ENCODE measurements at regions not wholly inside any gene's neighbourhood (a gene's known extent, or its start where the extent isn't known, plus 50 kb on each side); places are given as distances from the start of the nearest gene placed in this dataset.
A peak's percentile ranks its signal among the peaks of the same experiment; 100 is the strongest.

DNA sequence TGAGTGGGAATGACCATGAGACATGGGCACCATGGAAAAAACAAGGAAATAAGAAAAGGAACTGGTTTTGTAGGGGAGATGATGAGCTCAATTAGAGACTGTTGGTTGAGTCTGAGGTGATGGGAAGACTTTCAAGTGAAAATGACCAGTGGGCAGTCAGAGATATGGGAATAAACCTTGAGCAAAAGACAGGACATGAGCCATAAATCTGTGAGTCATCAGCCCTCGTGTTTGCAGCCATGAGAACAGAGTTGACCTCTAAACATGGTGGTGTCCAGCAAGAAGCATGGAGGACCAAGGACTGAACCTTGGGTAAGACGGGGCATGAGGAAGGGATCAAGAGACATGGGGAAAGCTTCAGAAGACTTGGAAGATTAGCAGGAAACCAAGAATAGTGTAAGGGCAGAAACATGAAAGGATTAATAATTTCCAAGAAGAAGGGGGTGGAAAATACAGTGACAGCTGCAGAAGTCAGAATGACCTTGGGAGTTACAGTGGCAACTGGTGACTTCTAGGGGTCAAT, 280.6 kb upstream of the PRDM1 start:
- TF ChIP-seq EZH2 (IDR thresholded peaks at IDR 0.05; ENCODE audit: borderline replicate concordance, low read depth, low read length, severe bottlenecking), result no peak
- TF ChIP-seq, protein P1, sequence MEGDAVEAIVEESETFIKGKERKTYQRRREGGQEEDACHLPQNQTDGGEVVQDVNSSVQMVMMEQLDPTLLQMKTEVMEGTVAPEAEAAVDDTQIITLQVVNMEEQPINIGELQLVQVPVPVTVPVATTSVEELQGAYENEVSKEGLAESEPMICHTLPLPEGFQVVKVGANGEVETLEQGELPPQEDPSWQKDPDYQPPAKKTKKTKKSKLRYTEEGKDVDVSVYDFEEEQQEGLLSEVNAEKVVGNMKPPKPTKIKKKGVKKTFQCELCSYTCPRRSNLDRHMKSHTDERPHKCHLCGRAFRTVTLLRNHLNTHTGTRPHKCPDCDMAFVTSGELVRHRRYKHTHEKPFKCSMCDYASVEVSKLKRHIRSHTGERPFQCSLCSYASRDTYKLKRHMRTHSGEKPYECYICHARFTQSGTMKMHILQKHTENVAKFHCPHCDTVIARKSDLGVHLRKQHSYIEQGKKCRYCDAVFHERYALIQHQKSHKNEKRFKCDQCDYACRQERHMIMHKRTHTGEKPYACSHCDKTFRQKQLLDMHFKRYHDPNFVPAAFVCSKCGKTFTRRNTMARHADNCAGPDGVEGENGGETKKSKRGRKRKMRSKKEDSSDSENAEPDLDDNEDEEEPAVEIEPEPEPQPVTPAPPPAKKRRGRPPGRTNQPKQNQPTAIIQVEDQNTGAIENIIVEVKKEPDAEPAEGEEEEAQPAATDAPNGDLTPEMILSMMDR (IDR thresholded peaks at IDR 0.05; ENCODE audit: extremely low read depth in 1 of 2, insufficient read depth in 1 of 2, low read depth in 1 of 2, low read length in 2 of 2), result no peak
- TF ChIP-seq POLR2A (IDR thresholded peaks at IDR 0.05; ENCODE audit: low read depth, low read length), result no peak
- TF ChIP-seq FOS (IDR thresholded peaks at IDR 0.05; ENCODE audit: borderline replicate concordance, insufficient read depth, low read length), result peak; percentile 62
- no peak for TF ChIP-seq POLR2AphosphoS5 (IDR thresholded peaks at IDR 0.05; ENCODE audit: insufficient read depth, low read depth, low read length)
- TF ChIP-seq MYC (IDR thresholded peaks at IDR 0.05; ENCODE audit: low read depth, low read length), result no peak
- TF ChIP-seq JUN (IDR thresholded peaks at IDR 0.05; ENCODE audit: borderline replicate concordance, insufficient read depth, insufficient read length, low read depth), result no peak
- TF ChIP-seq, protein P2, sequence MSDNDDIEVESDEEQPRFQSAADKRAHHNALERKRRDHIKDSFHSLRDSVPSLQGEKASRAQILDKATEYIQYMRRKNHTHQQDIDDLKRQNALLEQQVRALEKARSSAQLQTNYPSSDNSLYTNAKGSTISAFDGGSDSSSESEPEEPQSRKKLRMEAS (IDR thresholded peaks at IDR 0.05; ENCODE audit: insufficient read depth, insufficient read length), result no peak
- TF ChIP-seq GATA2 (IDR thresholded peaks at IDR 0.05; ENCODE audit: insufficient read depth, insufficient read length, low read depth, low read length), result no peak
